Activated T-cell treated with anti-CD3 and anti-CD28 coated beads, Interleukin-2, amount 50 U/mL, for 48 hours (primary cell): ENCODE measurements at regions not wholly inside any gene's neighbourhood (a gene's known extent, or its start where the extent isn't known, plus 50 kb on each side); places are given as distances from the start of the nearest gene placed in this dataset.

Experiments
- DNase-seq, 2 experiments: peaks; one replicate each; pipeline ENCODE4 v3.0.0-alpha.2; 2020

GRCh38 chr2:221034973-221035372 is 537.1 kb downstream of the EPHA4 start:
- no peak for DNase-seq

GRCh38 chr2:221042926-221043325 is 529.2 kb downstream of the EPHA4 start:
- DNase-seq, result no peak

GRCh38 chr2:221044781-221045180 is 527.3 kb downstream of the EPHA4 start:
- no peak for DNase-seq

GRCh38 chr2:221050020-221050795 is 521.9 kb downstream of the EPHA4 start:
- no peak for DNase-seq

- no peak for DNase-seq
Observed at GRCh38 chr2:221051162-221051561, 520.9 kb downstream of the EPHA4 start.

- no peak for DNase-seq
Observed at GRCh38 chr2:221060376-221060775, 511.7 kb downstream of the EPHA4 start.

GRCh38 chr2:221063568-221063967 is 508.5 kb downstream of the EPHA4 start:
- DNase-seq, result no peak

GRCh38 chr2:221064058-221064854 is 507.8 kb downstream of the EPHA4 start:
- DNase-seq, result no peak

- DNase-seq, result no peak
Observed at GRCh38 chr2:221064880-221065279, 507.2 kb downstream of the EPHA4 start.

- DNase-seq, result no peak
Observed at GRCh38 chr2:221068123-221068522, 504.0 kb downstream of the EPHA4 start.

- DNase-seq, result no peak
Observed at GRCh38 chr2:221070106-221070505, 502.0 kb downstream of the EPHA4 start.

- no peak for DNase-seq
Observed at GRCh38 chr2:221073326-221074049, 498.6 kb downstream of the EPHA4 start.

GRCh38 chr2:221074238-221074637 is 497.9 kb downstream of the EPHA4 start:
- DNase-seq, result no peak

GRCh38 chr2:221075203-221075602 is 496.9 kb downstream of the EPHA4 start:
- no peak for DNase-seq

- DNase-seq, result no peak
Observed at GRCh38 chr2:221077251-221077650, 494.9 kb downstream of the EPHA4 start.

GRCh38 chr2:221077799-221078198 is 494.3 kb downstream of the EPHA4 start:
- DNase-seq, result no peak

- DNase-seq, result no peak
Observed at GRCh38 chr2:221085341-221085900, 486.7 kb downstream of the EPHA4 start.

GRCh38 chr2:221085936-221086335 is 486.2 kb downstream of the EPHA4 start:
- DNase-seq, result no peak

GRCh38 chr2:221087779-221088178 is 484.3 kb downstream of the EPHA4 start:
- DNase-seq, result no peak

GRCh38 chr2:221088506-221088905 is 483.6 kb downstream of the EPHA4 start:
- no peak for DNase-seq

GRCh38 chr2:221095356-221095755 is 476.7 kb downstream of the EPHA4 start:
- no peak for DNase-seq

GRCh38 chr2:221096706-221097567 is 475.2 kb downstream of the EPHA4 start:
- no peak for DNase-seq
